Suprapubic skin (tissue), 4 donors: ENCODE measurements at regions not wholly inside any gene's neighbourhood (a gene's known extent, or its start where the extent isn't known, plus 50 kb on each side); places are given as distances from the start of the nearest gene placed in this dataset.
"Not testable (repeated sequence)": the region's sequence is repeated elsewhere in the genome, so short reads cannot be mapped to it uniquely, and the experiment has no call there.

Experiments used
- DNase-seq, 2 donors: peaks; one replicate each; pipeline ENCODE4 v3.0.0-alpha.2; 2019; ENCODE audit warnings: low spot score in 2 of 2
- H3K27ac ChIP-seq: fragments of 200-600 bp; sonication (generic); one replicate; pipeline ENCODE4 v1.5.1; 2019
- H3K27me3 ChIP-seq: fragments of 200-600 bp; sonication (generic); one replicate; pipeline ENCODE4 v1.5.1; 2019
- H3K36me3 ChIP-seq: fragments of 200-600 bp; sonication (generic); one replicate; pipeline ENCODE4 v1.5.1; 2019
- H3K4me1 ChIP-seq: fragments of 200-600 bp; sonication (generic); one replicate; pipeline ENCODE4 v1.5.1; 2019
- H3K4me3 ChIP-seq: fragments of 200-600 bp; sonication (generic); one replicate; pipeline ENCODE4 v1.5.1; 2019; ENCODE audit warnings: mild to moderate bottlenecking
- H3K9me3 ChIP-seq: fragments of 200-600 bp; sonication (generic); one replicate; pipeline ENCODE4 v1.5.1; 2019
- EP300 ChIP-seq: sonication (generic); formaldehyde crosslinking; IDR thresholded peaks from one replicate; pipeline ENCODE4 v1.6.1; 2017; ENCODE audit warnings: antibody characterized with exemption
- POLR2A ChIP-seq, 2 donors: fragments of 450-650 bp; IDR thresholded peaks; one replicate each; pipeline ENCODE4 v1.6.1; 2017; ENCODE audit warnings: antibody characterized with exemption in 2 of 2, mild to moderate bottlenecking in 2 of 2, moderate library complexity in 2 of 2
- POLR2AphosphoS5 ChIP-seq, 3 donors: sonication (generic); formaldehyde crosslinking; IDR thresholded peaks; one replicate each; pipeline ENCODE4 v1.6.1; 2017; ENCODE audit warnings: antibody characterized with exemption in 3 of 3
- WGBS: methylation state at CpG from one replicate; pipeline ENCODE4 v1.1.5; 2018; 5-methylcytosine and 5-hydroxymethylcytosine counted together
- TF ChIP-seq, protein P1 (sequence below), 2 donors: fragments of 200-600 bp in 1 of 2; fragments of 450-650 bp in 1 of 2; sonication (generic) in 1 of 2; IDR thresholded peaks; one replicate each; pipeline ENCODE4 v1.5.1; 2016 to 2019; ENCODE audit warnings: antibody characterized with exemption in 2 of 2, mild to moderate bottlenecking in 1 of 2, moderate library complexity in 1 of 2

DNA sequence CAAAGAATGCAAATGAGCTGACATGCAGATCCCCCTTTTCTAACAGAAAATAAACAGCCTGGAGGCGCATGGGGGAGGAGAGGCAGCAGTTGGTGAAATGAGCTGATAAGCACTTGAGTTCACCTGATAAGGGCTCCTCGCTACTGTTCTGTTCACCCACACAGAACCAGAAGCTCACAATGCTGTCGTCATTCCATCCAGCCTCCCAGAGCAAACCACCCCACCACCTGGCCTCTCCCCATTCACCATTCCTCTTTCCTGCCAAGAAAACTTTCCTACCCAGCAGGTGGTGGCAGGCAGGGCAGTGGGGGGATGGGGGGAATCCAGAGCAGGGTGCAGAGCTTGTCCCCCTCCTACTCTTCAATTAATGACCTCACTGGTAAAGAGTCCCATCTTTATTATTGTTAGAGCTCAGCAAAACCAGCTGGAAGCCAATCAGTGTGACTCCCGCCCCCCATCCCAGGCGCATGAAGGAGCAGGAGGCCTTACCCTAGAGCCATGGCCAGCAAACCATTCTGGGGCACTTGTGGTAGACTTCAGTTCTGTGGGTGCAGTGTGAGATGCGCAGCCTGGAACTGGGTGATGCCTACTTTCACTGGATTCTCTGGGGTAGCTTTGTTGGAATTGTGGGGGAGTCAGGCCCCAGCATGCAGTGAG is 350.3 kb downstream of the ZIC3 start:
- Histone ChIP-seq H3K27me3 (no peaks in the 10 kb centered on the region), H3K4me1 (no peaks in the 10 kb centered on the region), H3K27ac (no peak overlapping the region), H3K9me3 (no peaks in the 10 kb centered on the region), H3K36me3 (no peaks in the 10 kb centered on the region), H3K4me3 (no peak overlapping the region)
- DNase-seq: no peak
- TF ChIP-seq, protein P1, sequence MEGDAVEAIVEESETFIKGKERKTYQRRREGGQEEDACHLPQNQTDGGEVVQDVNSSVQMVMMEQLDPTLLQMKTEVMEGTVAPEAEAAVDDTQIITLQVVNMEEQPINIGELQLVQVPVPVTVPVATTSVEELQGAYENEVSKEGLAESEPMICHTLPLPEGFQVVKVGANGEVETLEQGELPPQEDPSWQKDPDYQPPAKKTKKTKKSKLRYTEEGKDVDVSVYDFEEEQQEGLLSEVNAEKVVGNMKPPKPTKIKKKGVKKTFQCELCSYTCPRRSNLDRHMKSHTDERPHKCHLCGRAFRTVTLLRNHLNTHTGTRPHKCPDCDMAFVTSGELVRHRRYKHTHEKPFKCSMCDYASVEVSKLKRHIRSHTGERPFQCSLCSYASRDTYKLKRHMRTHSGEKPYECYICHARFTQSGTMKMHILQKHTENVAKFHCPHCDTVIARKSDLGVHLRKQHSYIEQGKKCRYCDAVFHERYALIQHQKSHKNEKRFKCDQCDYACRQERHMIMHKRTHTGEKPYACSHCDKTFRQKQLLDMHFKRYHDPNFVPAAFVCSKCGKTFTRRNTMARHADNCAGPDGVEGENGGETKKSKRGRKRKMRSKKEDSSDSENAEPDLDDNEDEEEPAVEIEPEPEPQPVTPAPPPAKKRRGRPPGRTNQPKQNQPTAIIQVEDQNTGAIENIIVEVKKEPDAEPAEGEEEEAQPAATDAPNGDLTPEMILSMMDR (IDR thresholded peaks at IDR 0.05): no peak
- no peak for TF ChIP-seq POLR2A (IDR thresholded peaks at IDR 0.05)
- no peak for TF ChIP-seq EP300
- TF ChIP-seq POLR2AphosphoS5 (IDR thresholded peaks at IDR 0.05): no peak
- WGBS: 51% methylated on average over 4 of the region's 6 CpGs

DNA sequence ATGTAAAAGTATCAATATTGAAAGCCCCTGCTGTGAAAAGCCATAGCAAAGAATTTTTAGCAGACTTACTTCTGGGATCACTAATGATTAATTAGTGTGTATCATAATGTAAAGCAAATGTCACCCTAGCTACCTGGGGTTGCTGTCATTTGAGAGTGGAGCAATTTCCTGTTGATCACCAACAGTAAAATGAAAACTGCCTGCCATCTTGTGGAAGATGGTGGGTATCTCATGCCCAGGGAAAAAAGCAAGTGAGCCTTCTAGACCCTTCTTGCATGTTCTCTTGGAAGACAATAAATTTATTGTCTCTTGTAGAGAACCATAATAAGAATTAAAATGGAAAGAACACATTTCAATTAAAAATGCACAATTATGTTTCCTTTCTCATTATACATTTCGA is 360.2 kb downstream of the ZIC3 start:
- no peaks in the 10 kb centered on the region for H3K27me3 ChIP-seq
- H3K36me3 ChIP-seq: no peaks in the 10 kb centered on the region
- no peak overlapping the region for H3K27ac ChIP-seq
- no peak for DNase-seq
- H3K4me3 ChIP-seq: no peak overlapping the region
- 47% methylated on average over 1 of the region's 1 CpG for WGBS
- H3K4me1 ChIP-seq: no peaks in the 10 kb centered on the region
- H3K9me3 ChIP-seq: no peaks in the 10 kb centered on the region
- TF ChIP-seq POLR2AphosphoS5 (IDR thresholded peaks at IDR 0.05): no peak
- TF ChIP-seq, protein P1 (IDR thresholded peaks at IDR 0.05): no peak
- TF ChIP-seq EP300: no peak
- TF ChIP-seq POLR2A (IDR thresholded peaks at IDR 0.05): no peak

GRCh38 chrX:137929951-137930350 is 364.0 kb downstream of the ZIC3 start:
- 68% methylated on average over 2 of the region's 2 CpGs for WGBS
- TF ChIP-seq EP300 (no peak), POLR2AphosphoS5 (IDR thresholded peaks at IDR 0.05) (no peak), POLR2A (IDR thresholded peaks at IDR 0.05) (no peak)
- DNase-seq: no peak
- no peak overlapping the region for H3K27ac ChIP-seq
- H3K4me3 ChIP-seq: no peak overlapping the region
- no peaks in the 10 kb centered on the region for H3K4me1 ChIP-seq
- H3K27me3 ChIP-seq: no peaks in the 10 kb centered on the region
- no peaks in the 10 kb centered on the region for H3K36me3 ChIP-seq
- H3K9me3 ChIP-seq: no peaks in the 10 kb centered on the region

- H3K36me3 ChIP-seq: no peaks in the 10 kb centered on the region
- TF ChIP-seq POLR2A (IDR thresholded peaks at IDR 0.05): no peak
- TF ChIP-seq, protein P1 (IDR thresholded peaks at IDR 0.05): no peak
- TF ChIP-seq EP300: no peak
- TF ChIP-seq POLR2AphosphoS5 (IDR thresholded peaks at IDR 0.05): no peak
- no peaks in the 10 kb centered on the region for H3K9me3 ChIP-seq
- no peak overlapping the region for H3K4me3 ChIP-seq
- no peak overlapping the region for H3K27ac ChIP-seq
- no peaks in the 10 kb centered on the region for H3K4me1 ChIP-seq
- WGBS: 30% methylated on average over 2 of the region's 2 CpGs
- no peak for DNase-seq
- no peaks in the 10 kb centered on the region for H3K27me3 ChIP-seq
Measured at GRCh38 chrX:137930533-137930932, 364.6 kb downstream of the ZIC3 start.

DNA sequence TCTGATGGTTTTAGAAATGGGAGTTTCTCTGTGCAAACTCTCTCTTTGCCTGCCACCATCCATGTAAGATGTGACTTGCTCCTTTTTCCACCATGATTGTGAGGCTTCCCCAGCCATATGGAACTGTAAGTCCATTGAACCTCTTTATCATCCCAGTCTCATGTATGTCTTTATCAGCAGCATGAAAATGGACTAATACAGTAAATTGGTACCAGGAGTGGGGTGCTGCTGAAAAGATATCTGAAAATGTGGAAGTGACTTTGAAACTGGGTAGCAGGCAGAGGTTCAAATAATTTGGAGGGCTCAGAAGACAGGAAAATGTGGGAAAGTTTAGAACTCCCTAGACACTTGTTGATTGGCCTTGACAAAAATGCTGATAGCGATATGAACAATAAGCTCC is 368.3 kb downstream of the ZIC3 start:
- not testable (repeated sequence) for H3K4me3 ChIP-seq, H3K4me1 ChIP-seq, H3K9me3 ChIP-seq, DNase-seq, H3K27me3 ChIP-seq, H3K27ac ChIP-seq, H3K36me3 ChIP-seq
- 78% methylated on average over 1 of the region's 1 CpG for WGBS

DNA sequence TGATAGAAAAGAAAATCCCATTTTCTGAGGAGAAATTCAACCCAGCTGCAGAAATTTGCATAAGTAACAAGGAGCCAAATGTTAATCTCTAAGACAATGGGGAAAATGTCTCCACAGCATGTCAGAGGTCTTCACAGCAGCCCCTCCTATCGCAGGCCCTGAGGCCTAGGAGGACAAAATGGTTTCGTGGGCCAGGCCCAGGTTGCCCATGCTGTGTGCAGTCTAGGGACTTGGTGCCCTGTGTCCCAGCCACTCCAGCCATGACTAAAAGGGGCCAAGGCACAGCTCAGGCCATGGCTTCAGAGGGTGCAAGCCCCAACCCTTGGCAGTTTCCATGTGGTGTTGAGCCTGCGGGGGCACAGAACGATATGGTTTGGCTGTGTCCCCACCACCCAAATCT is 369.0 kb downstream of the ZIC3 start:
- 83% methylated on average over 2 of the region's 4 CpGs for WGBS
- not testable (repeated sequence) for H3K27ac ChIP-seq, H3K27me3 ChIP-seq, H3K4me1 ChIP-seq, H3K9me3 ChIP-seq, H3K4me3 ChIP-seq, DNase-seq, H3K36me3 ChIP-seq

GRCh38 chrX:137945470-137945869 is 379.5 kb downstream of the ZIC3 start:
- 53% methylated on average over 6 of the region's 6 CpGs for WGBS

More at GRCh38 chrX:137945470-137945869, 379.5 kb downstream of the ZIC3 start:
- no peaks in the 10 kb centered on the region for H3K4me1 ChIP-seq
- DNase-seq: no peak
- H3K9me3 ChIP-seq: no peaks in the 10 kb centered on the region
- H3K36me3 ChIP-seq: no peaks in the 10 kb centered on the region
- H3K27me3 ChIP-seq: no peaks in the 10 kb centered on the region
- no peak overlapping the region for H3K4me3 ChIP-seq
- H3K27ac ChIP-seq: no peak overlapping the region
- TF ChIP-seq POLR2AphosphoS5 (IDR thresholded peaks at IDR 0.05) (no peak), POLR2A (IDR thresholded peaks at IDR 0.05) (no peak), EP300 (no peak)
- TF ChIP-seq, protein P1 (IDR thresholded peaks at IDR 0.05): no peak
